ENCODE measurements at regions not wholly inside any gene's neighbourhood (a gene's known extent, or its start where the extent isn't known, plus 50 kb on each side); places are given as distances from the start of the nearest gene placed in this dataset.
"Not testable (repeated sequence)": the region's sequence is repeated elsewhere in the genome, so short reads cannot be mapped to it uniquely, and the experiment has no call there.

DNA sequence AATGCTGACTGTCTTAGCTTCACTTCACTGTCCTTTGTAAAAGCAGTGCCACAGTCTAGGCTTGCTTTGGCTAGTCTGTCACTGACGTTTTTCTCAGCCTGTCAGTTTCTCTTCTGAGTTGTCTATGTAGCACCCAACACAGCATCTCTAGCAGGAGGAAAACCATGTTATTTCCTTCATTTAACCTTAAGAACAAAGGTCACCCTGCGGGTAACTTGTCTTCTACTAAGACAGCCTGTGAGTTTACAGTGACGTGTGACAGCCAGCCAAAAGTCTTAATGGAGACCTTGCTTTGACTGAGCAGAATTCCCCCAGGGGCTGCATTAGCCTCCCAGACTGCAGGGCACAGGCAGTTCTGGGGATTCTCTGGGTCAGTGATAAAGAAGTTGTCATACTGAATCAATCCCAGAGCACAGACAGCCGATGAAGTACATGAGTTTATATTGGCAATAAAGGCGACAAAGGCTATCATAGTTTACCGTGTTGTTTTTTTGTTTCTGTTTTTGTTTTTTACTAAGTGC, 296.0 kb upstream of the KIAA1217 start:
- TF ChIP-seq, protein P1, sequence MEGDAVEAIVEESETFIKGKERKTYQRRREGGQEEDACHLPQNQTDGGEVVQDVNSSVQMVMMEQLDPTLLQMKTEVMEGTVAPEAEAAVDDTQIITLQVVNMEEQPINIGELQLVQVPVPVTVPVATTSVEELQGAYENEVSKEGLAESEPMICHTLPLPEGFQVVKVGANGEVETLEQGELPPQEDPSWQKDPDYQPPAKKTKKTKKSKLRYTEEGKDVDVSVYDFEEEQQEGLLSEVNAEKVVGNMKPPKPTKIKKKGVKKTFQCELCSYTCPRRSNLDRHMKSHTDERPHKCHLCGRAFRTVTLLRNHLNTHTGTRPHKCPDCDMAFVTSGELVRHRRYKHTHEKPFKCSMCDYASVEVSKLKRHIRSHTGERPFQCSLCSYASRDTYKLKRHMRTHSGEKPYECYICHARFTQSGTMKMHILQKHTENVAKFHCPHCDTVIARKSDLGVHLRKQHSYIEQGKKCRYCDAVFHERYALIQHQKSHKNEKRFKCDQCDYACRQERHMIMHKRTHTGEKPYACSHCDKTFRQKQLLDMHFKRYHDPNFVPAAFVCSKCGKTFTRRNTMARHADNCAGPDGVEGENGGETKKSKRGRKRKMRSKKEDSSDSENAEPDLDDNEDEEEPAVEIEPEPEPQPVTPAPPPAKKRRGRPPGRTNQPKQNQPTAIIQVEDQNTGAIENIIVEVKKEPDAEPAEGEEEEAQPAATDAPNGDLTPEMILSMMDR (IDR thresholded peaks at IDR 0.05; ENCODE audit: low read length, missing control alignments) = no peak
- no peak overlapping the region for H3K4me3 ChIP-seq (replicated peaks; ENCODE audit: low read depth, low read length)
- no peak for DNase-seq (ENCODE audit: low read depth)

GRCh38 chr10:23914641-23915040, 294.3 kb upstream of the KIAA1217 start:
- TF ChIP-seq, protein P1 (IDR thresholded peaks at IDR 0.05; ENCODE audit: low read length, missing control alignments) = no peak
- DNase-seq (ENCODE audit: low read depth) = no peak

DNA sequence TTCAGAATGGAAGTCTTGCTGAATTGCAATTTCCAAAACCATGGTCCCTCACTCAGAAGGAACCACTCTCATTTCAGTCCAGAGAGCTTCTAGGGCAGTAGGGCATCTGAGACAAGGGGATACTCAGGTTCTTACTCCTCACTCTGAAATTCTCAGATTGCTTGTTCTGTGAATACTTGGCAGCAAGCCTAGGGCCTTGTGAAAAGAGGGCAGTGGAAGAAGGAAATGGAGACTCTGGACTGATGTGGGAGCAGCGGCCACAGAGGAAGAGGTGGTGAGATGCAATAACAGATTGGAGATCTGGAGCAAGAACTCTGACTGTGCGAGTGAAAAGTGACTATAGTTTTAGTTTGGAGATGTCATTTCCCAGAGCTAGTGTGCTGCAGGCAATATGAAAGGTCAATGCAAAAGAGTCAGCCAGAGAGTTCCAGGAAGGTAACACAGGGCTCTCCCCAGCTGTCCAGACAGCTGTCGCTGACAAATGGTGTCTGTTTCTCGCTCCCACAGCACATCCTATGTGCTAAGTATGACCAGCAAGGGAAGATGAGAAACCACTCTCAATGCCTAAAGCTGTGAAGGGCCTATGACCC, 291.6 kb upstream of the KIAA1217 start:
- no peak for DNase-seq (ENCODE audit: low read depth)
- H3K4me3 ChIP-seq (replicated peaks; ENCODE audit: low read depth, low read length) = no peak overlapping the region
- TF ChIP-seq, protein P1 (IDR thresholded peaks at IDR 0.05; ENCODE audit: low read length, missing control alignments) = no peak

More at GRCh38 chr10:23914641-23915040, 294.3 kb upstream of the KIAA1217 start:
- no peak overlapping the region for H3K4me3 ChIP-seq (replicated peaks; ENCODE audit: low read depth, low read length)

DNA sequence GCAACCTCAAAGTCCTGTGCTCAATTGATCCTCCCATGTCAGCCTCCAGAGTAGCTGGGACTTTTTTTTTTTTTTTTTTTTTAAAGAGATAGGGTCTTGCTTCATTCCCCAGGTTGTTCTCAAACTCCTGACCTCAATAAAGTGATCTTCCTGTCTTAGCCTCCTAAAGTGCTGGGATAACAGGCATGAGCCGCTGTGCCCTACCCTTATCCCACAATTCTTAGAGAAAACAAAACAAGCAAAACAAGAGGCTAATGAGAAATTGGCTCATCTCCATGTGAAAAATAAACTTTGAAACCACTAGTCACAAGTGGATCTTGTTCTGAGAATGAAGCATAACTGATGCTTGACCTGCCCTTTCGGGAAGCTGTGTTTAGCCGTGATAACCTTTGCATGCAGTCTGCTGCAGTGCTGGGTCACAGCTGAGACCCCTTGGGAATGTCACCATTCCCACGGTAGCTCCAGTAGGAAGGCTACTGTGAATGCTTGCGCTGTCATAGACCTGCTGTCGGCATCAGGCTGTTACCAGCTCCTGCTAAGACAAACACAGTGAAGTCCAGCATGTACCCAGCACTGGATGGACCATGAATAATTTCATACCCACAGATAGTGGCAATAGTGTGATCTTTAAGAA, 290.7 kb upstream of the KIAA1217 start:
- H3K4me3 ChIP-seq (replicated peaks; ENCODE audit: low read depth, low read length) = no peak overlapping the region
- TF ChIP-seq, protein P1 (IDR thresholded peaks at IDR 0.05; ENCODE audit: low read length, missing control alignments) = no peak
- DNase-seq (ENCODE audit: low read depth) = no peak

DNA sequence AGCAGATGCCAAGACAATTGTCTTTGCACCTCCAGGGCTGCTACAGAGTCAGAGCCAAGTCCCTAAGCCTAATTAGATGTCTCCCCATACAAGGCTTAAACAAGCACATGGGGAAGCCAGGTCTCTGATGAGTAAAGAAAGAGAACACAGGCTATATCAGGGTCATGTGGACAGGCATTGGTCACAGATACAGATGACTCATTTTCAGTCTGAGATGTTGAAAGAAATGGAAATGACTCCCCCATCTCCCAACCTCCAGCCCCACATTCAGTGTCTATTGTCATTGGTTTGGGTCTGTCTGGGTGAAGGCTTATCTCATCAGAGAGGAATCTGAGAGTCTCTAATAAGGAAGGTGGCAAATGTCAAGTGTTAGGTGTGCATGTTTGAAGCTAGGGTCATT, 290.1 kb upstream of the KIAA1217 start:
- DNase-seq (ENCODE audit: low read depth) = no peak
- TF ChIP-seq, protein P1 (IDR thresholded peaks at IDR 0.05; ENCODE audit: low read length, missing control alignments) = no peak

DNA sequence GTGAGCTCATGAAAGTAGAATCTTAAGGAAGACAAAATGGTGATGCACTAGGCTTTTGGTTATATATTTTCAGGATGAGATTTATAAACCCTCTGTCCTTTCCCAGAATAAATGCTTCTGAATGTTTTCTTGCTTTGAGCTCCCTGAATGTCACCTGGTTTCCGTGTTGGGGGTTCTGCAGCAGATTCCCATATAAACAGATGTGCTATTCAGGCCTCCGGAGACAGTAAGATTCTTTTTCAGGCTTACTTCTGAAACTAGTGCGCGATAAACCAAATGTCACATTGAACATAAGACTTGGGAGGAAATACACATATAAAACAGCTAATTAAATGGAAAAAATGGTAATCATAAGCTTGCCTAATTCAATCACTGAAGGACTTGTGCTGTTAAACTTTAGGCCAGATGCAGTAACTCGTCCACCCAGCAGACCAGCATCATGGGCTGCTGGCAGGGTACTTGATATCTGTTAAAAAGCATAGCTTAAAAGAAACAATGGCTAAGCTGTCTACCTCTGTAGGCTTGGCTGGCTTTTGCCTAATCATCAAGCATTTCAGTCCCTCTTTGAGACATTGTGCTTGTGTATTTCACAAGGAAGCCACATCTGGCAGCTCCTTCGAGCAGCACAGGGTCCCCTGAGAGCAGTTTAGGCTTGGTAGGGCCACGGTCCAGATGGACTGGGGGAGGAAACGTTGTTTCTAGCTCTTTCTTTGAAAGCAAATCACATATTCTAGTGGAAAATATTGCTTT, 281.2 kb upstream of the KIAA1217 start:
- no peak for DNase-seq (ENCODE audit: low read depth)
- TF ChIP-seq, protein P1 (IDR thresholded peaks at IDR 0.05; ENCODE audit: low read length, missing control alignments) = no peak
- no peak overlapping the region for H3K4me3 ChIP-seq (replicated peaks; ENCODE audit: low read depth, low read length)

More for the DNA sequence above, 290.1 kb upstream of the KIAA1217 start:
- no peak overlapping the region for H3K4me3 ChIP-seq (replicated peaks; ENCODE audit: low read depth, low read length)

GRCh38 chr10:23934023-23934422, 274.9 kb upstream of the KIAA1217 start:
- DNase-seq (ENCODE audit: low read depth); H3K4me3 ChIP-seq (replicated peaks; ENCODE audit: low read depth, low read length): not testable (repeated sequence)
